ENCODE measurements at regions not wholly inside any gene's neighbourhood (a gene's known extent, or its start where the extent isn't known, plus 50 kb on each side); places are given as distances from the start of the nearest gene placed in this dataset.

DNA sequence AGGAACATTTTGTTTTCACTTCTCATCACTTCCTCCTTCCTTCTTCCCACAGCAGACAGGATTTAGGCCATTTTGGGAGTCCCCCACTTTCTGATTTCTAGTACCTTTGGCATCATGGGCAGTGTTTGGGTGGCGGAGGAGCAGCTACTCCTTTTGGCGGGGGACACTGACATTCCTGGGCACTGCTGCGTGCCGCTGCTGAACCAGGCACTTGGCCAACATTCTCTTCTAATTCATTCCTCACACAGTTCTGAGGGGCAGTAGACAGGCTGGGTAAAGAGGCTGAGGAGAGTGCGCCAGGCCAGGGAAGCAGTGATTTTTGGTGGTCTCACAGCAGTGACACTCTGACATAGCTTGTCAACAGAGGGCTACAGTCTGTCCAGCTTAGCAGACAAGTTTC, 270.2 kb downstream of the LOXHD1 start:
- no peak overlapping the region for H3K4me2 ChIP-seq
- no peak overlapping the region for H3K27ac ChIP-seq
- BruUV-seq (replicated peaks) = no TSS peak
- no peak for DNase-seq
- H3K4me1 ChIP-seq (replicated peaks; ENCODE audit: insufficient read depth) = no peaks in the 10 kb centered on the region
- peaks cover 31% of the 10 kb centered on the region for H4K20me1 ChIP-seq (ENCODE audit: insufficient read depth)
- peaks cover 3% of the 10 kb centered on the region; the same call in 1 of the 2 replicates for H3K36me3 ChIP-seq (ENCODE audit: low read depth)
- CTCF ChIA-PET = no interaction called here
- no peak overlapping the region for H2AFZ ChIP-seq
- intact Hi-C loops (cut with micrococcal nuclease; ENCODE audit: unreplicated experiment) = no loop called here
- H3K79me2 ChIP-seq (ENCODE audit: low read depth) = no peaks in the 10 kb centered on the region
- H3K9me2 ChIP-seq (ENCODE audit: insufficient read depth) = no peaks in the 10 kb centered on the region
- no peak overlapping the region for H3K4me3 ChIP-seq
- no peak for TF ChIP-seq EZH2 (IDR thresholded peaks at IDR 0.05; ENCODE audit: low read depth)
- TF ChIP-seq, protein P1, sequence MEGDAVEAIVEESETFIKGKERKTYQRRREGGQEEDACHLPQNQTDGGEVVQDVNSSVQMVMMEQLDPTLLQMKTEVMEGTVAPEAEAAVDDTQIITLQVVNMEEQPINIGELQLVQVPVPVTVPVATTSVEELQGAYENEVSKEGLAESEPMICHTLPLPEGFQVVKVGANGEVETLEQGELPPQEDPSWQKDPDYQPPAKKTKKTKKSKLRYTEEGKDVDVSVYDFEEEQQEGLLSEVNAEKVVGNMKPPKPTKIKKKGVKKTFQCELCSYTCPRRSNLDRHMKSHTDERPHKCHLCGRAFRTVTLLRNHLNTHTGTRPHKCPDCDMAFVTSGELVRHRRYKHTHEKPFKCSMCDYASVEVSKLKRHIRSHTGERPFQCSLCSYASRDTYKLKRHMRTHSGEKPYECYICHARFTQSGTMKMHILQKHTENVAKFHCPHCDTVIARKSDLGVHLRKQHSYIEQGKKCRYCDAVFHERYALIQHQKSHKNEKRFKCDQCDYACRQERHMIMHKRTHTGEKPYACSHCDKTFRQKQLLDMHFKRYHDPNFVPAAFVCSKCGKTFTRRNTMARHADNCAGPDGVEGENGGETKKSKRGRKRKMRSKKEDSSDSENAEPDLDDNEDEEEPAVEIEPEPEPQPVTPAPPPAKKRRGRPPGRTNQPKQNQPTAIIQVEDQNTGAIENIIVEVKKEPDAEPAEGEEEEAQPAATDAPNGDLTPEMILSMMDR (conservative IDR thresholded peaks at IDR 0.05) = no peak
- H3K9me3 ChIP-seq (ENCODE audit: insufficient read depth, low read depth) = no peaks in the 10 kb centered on the region
- no peaks in the 10 kb centered on the region for H3F3A ChIP-seq (ENCODE audit: insufficient read depth, low read depth)
- POLR2A ChIA-PET (ENCODE audit: unreplicated experiment) = no interaction called here
- H3K27me3 ChIP-seq (ENCODE audit: insufficient read depth, low read depth) = no peaks in the 10 kb centered on the region

DNA sequence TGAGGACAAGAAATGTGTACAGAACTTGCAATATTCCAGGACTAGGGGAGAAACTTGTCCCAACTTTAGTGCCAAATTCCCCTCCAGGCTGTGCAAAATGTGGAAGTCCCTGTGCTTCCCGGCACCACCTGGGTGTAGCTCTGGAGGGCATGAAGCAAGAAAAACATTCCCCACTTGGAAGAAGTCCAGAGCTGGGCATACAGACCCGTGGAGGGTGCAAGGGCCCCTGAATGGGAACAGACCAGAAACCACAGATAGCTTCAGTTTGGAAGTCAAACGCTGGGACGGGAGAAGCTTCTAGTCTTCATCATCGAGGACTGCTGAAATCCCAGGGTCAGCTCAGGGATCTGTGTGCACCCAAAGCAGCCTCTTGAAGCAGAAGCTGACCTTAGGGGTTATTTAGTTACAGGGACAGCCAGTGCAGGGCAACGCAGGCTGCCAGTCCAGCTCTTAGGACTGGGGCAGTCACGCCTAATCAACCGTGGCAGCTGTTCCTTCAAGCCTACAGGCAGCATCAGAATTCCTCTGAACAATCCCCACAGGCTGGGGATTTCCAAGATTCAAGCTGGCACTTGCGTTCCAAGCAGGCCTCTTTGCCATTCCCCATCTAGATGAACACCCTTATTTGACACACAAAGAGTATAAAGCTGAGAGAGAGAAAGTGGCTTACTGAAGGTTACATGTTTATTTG, 269.4 kb downstream of the LOXHD1 start:
- Histone ChIP-seq H3K4me3 (no peak overlapping the region), H3K27ac (no peak overlapping the region), H3K27me3 (ENCODE audit: insufficient read depth, low read depth) (no peaks in the 10 kb centered on the region), H3K9me2 (ENCODE audit: insufficient read depth) (no peaks in the 10 kb centered on the region), H3K4me2 (no peak overlapping the region), H3K4me1 (replicated peaks; ENCODE audit: insufficient read depth) (no peaks in the 10 kb centered on the region), H3F3A (ENCODE audit: insufficient read depth, low read depth) (no peaks in the 10 kb centered on the region), H3K36me3 (ENCODE audit: low read depth) (peaks cover 7% of the 10 kb centered on the region; the same call in 1 of the 2 replicates), H3K79me2 (ENCODE audit: low read depth) (no peaks in the 10 kb centered on the region), H4K20me1 (ENCODE audit: insufficient read depth) (peaks cover 29% of the 10 kb centered on the region), H2AFZ (no peak overlapping the region), H3K9me3 (ENCODE audit: insufficient read depth, low read depth) (no peaks in the 10 kb centered on the region)
- no peak for TF ChIP-seq EZH2 (IDR thresholded peaks at IDR 0.05; ENCODE audit: low read depth)
- TF ChIP-seq, protein P1 (conservative IDR thresholded peaks at IDR 0.05) = no peak
- no peak for DNase-seq
- BruUV-seq (replicated peaks) = no TSS peak
- CTCF ChIA-PET = interaction anchor here (0.6 kb wide), 1 partner anchor 47 kb away, joined by 5 read pairs; no protein-coding TSS in a partner anchor
- POLR2A ChIA-PET (ENCODE audit: unreplicated experiment) = no interaction called here
- intact Hi-C loops (cut with micrococcal nuclease; ENCODE audit: unreplicated experiment) = no loop called here

DNA sequence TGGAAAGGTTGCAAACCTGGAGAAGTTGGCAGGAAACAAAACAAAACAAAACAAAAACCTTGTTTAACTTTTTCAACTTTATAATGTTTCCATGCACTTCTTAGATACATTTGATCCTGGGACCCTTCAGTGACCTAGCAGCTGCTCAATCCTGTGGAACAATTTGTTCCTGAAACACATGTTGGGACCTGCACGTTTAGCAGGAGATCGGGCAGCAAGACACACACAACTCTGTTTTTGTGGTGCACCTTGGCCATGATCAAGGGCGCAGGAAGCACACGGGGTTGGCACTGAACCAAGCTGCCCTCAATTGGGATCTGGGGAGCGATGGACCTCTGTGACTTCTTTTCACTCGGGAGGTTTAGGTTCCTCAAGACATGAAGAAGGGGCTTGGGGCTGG, 268.7 kb downstream of the LOXHD1 start:
- Histone ChIP-seq H3K4me1 (replicated peaks; ENCODE audit: insufficient read depth) (no peaks in the 10 kb centered on the region), H3K27me3 (ENCODE audit: insufficient read depth, low read depth) (no peaks in the 10 kb centered on the region), H3K4me3 (no peak overlapping the region), H3K79me2 (ENCODE audit: low read depth) (no peaks in the 10 kb centered on the region), H3F3A (ENCODE audit: insufficient read depth, low read depth) (no peaks in the 10 kb centered on the region), H3K9me3 (ENCODE audit: insufficient read depth, low read depth) (no peaks in the 10 kb centered on the region), H3K4me2 (no peak overlapping the region), H3K9me2 (ENCODE audit: insufficient read depth) (no peaks in the 10 kb centered on the region), H3K27ac (no peak overlapping the region), H3K36me3 (ENCODE audit: low read depth) (peaks cover 7% of the 10 kb centered on the region; the same call in 1 of the 2 replicates), H4K20me1 (ENCODE audit: insufficient read depth) (peaks cover 29% of the 10 kb centered on the region), H2AFZ (no peak overlapping the region)
- intact Hi-C loops (cut with micrococcal nuclease; ENCODE audit: unreplicated experiment) = no loop called here
- DNase-seq = no peak
- CTCF ChIA-PET = no interaction called here
- no TSS peak for BruUV-seq (replicated peaks)
- POLR2A ChIA-PET (ENCODE audit: unreplicated experiment) = no interaction called here
- TF ChIP-seq, protein P1 (conservative IDR thresholded peaks at IDR 0.05) = no peak
- no peak for TF ChIP-seq EZH2 (IDR thresholded peaks at IDR 0.05; ENCODE audit: low read depth)
